CD14-positive monocyte (primary cell): ENCODE measurements at regions not wholly inside any gene's neighbourhood (a gene's known extent, or its start where the extent isn't known, plus 50 kb on each side); places are given as distances from the start of the nearest gene placed in this dataset.

Experiments used
- DNase-seq, 3 donors: peaks; one replicate each; pipeline ENCODE4 v3.0.0-alpha.2; 2011 to 2022
- H2AFZ ChIP-seq: 2 replicates; pipeline ENCODE4 v1.6.0; 2012; ENCODE audit warnings: mild to moderate bottlenecking, low read depth, low read length, inconsistent platforms; ENCODE audit not compliant: insufficient read depth, poor library complexity, severe bottlenecking
- H3K27ac ChIP-seq, 2 donors: 1 replicate in 1 of 2; 2 replicates in 1 of 2; pipeline ENCODE4 v1.5.1; 2012 to 2013; ENCODE audit warnings: low read length in 2 of 2, control low read depth in 1 of 2, inconsistent platforms in 1 of 2, low read depth in 1 of 2, mild to moderate bottlenecking in 1 of 2
- H3K27me3 ChIP-seq, 2 donors: one replicate each; pipeline versions ENCODE4 v1.6.0 to v1.6.1; 2011 to 2013; ENCODE audit warnings: low read length in 2 of 2; ENCODE audit not compliant: control insufficient read depth in 2 of 2, insufficient read depth in 2 of 2
- H3K36me3 ChIP-seq, 2 donors: replicated peaks in 1 of 2; 1 replicate in 1 of 2; 2 replicates in 1 of 2; pipeline versions ENCODE4 v1.5.1 to v1.6.1; 2012 to 2013; ENCODE audit warnings: low read length in 2 of 2, control low read depth in 1 of 2, inconsistent platforms in 1 of 2, mild to moderate bottlenecking in 1 of 2; ENCODE audit not compliant: insufficient read depth in 2 of 2, control insufficient read depth in 1 of 2
- H3K4me1 ChIP-seq, 2 donors: 1 replicate in 1 of 2; 2 replicates in 1 of 2; pipeline versions ENCODE4 v1.5.1 to v1.6.1; 2012 to 2013; ENCODE audit warnings: low read length in 2 of 2, control low read depth in 1 of 2, inconsistent platforms in 1 of 2, mild to moderate bottlenecking in 1 of 2, moderate library complexity in 1 of 2; ENCODE audit not compliant: insufficient read depth in 2 of 2, control insufficient read depth in 1 of 2
- H3K4me2 ChIP-seq: replicated peaks from 2 replicates; pipeline ENCODE3; 2012; ENCODE audit warnings: low read length, moderate library complexity, mild to moderate bottlenecking; ENCODE audit not compliant: poor library complexity, severe bottlenecking; ENCODE audit errors: extremely low read depth
- H3K4me3 ChIP-seq, 3 experiments: fragments of 200-600 bp in 1 of 3; sonication (generic) in 1 of 3; replicated peaks in 1 of 3; 1 replicate in 2 of 3; 2 replicates in 1 of 3; pipeline ENCODE4 v1.5.1; 2011 to 2013; ENCODE audit warnings: low read length in 3 of 3, mild to moderate bottlenecking in 3 of 3, control low read depth in 2 of 3, low read depth in 2 of 3, inconsistent platforms in 1 of 3, moderate library complexity in 1 of 3
- H3K79me2 ChIP-seq: 2 replicates; pipeline ENCODE4 v1.6.0; 2012; ENCODE audit warnings: mild to moderate bottlenecking, control low read depth, inconsistent platforms, low read length, moderate library complexity; ENCODE audit not compliant: insufficient read depth
- H3K9ac ChIP-seq: 2 replicates; pipeline ENCODE4 v1.6.0; 2017; ENCODE audit warnings: low read length, mild to moderate bottlenecking; ENCODE audit not compliant: insufficient read depth, poor library complexity, severe bottlenecking
- H3K9me3 ChIP-seq, 2 donors: replicated peaks in 1 of 2; 1 replicate in 1 of 2; 2 replicates in 1 of 2; pipeline versions ENCODE4 v1.5.1 to v1.6.1; 2012 to 2013; ENCODE audit warnings: low read length in 2 of 2, control low read depth in 1 of 2; ENCODE audit not compliant: control insufficient read depth in 1 of 2, insufficient read depth in 1 of 2
- H4K20me1 ChIP-seq: 2 replicates; pipeline ENCODE4 v1.6.0; 2012; ENCODE audit warnings: mild to moderate bottlenecking, low read length, control low read depth, moderate library complexity; ENCODE audit not compliant: insufficient read depth
- H3K27ac Mint-ChIP-seq, 7 donors: one replicate each; pipeline ENCODE4 v1.8.0; 2020; ENCODE audit warnings: mild to moderate bottlenecking in 7 of 7, mixed read lengths in 7 of 7, moderate library complexity in 6 of 7, inconsistent platforms in 2 of 7
- H3K27me3 Mint-ChIP-seq, 3 donors: one replicate each; pipeline ENCODE4 v1.8.0; 2021 to 2022; ENCODE audit warnings: low read depth in 3 of 3, mild to moderate bottlenecking in 3 of 3, mixed read lengths in 3 of 3, moderate library complexity in 3 of 3, inconsistent platforms in 1 of 3
- H3K36me3 Mint-ChIP-seq, 2 donors: one replicate each; pipeline ENCODE4 v1.8.0; 2020; ENCODE audit warnings: mixed read lengths in 2 of 2, inconsistent platforms in 1 of 2, mild to moderate bottlenecking in 1 of 2
- H3K4me1 Mint-ChIP-seq: one replicate; pipeline ENCODE4 v1.8.0; 2020; ENCODE audit warnings: mild to moderate bottlenecking, mixed read lengths
- H3K4me3 Mint-ChIP-seq, 2 donors: one replicate each; pipeline ENCODE4 v1.8.0; 2020; ENCODE audit warnings: mild to moderate bottlenecking in 2 of 2, mixed read lengths in 2 of 2, moderate library complexity in 1 of 2
- H3K9me3 Mint-ChIP-seq, 7 donors: one replicate each; pipeline ENCODE4 v1.8.0; 2020 to 2022; ENCODE audit warnings: mixed read lengths in 7 of 7, mild to moderate bottlenecking in 6 of 7, moderate library complexity in 6 of 7, inconsistent platforms in 2 of 7
- CTCF ChIP-seq: fragments of 200-600 bp; IDR thresholded peaks from one replicate; pipeline ENCODE4 v1.8.0; 2022; ENCODE audit warnings: antibody characterized with exemption, mild to moderate bottlenecking
- WGBS: methylation state at CpG from one replicate; pipeline ENCODE4 v1.1.5; 2013; ENCODE audit warnings: missing lambda C conversion rate; ENCODE audit not compliant: insufficient coverage; 5-methylcytosine and 5-hydroxymethylcytosine counted together
- intact Hi-C, 2 donors: fragments of 100-400 bp; cut with micrococcal nuclease; formaldehyde crosslinking; loops; one replicate each; pipeline versions ENCODE4 v1.15.0 to v1.15.1; 2023

- no peak for DNase-seq
- Mint-ChIP-seq H3K4me3 (no peak overlapping the region), H3K4me1 (no peaks in the 10 kb centered on the region), H3K36me3 (no peaks in the 10 kb centered on the region), H3K27me3 (peaks cover 7 to 13% (median 10%) of the 10 kb centered on the region in 3 donors), H3K27ac (no peak overlapping the region), H3K9me3 (peaks cover under 1 to 13% (median 6%) of the 10 kb centered on the region in 7 donors)
- Histone ChIP-seq H3K9ac (no peak overlapping the region), H3K36me3 (no peaks in the 10 kb centered on the region), H2AFZ (no peak overlapping the region), H3K4me1 (no peaks in the 10 kb centered on the region), H4K20me1 (no peaks in the 10 kb centered on the region), H3K27ac (no peak overlapping the region), H3K4me2 (no peak overlapping the region), H3K9me3 (peaks cover under 1 to 8% of the 10 kb centered on the region in 2 donors), H3K79me2 (no peaks in the 10 kb centered on the region), H3K27me3 (no peaks in the 10 kb centered on the region), H3K4me3 (no peak overlapping the region)
- intact Hi-C loops = no loop called here
- 88% methylated on average over 23 of the region's 23 CpGs for whole genome bisulfite sequencing
- TF ChIP-seq CTCF = no peak
These were observed 76.4 kb upstream of the BHLHE23 start for GRCh38 chr20:63082939-63083735.

- Mint-ChIP-seq H3K4me3 (no peak overlapping the region), H3K27me3 (peaks cover 7 to 11% (median 7%) of the 10 kb centered on the region in 3 donors), H3K9me3 (peaks cover 5 to 18% (median 11%) of the 10 kb centered on the region in 7 donors), H3K27ac (no peak overlapping the region), H3K36me3 (no peaks in the 10 kb centered on the region), H3K4me1 (no peaks in the 10 kb centered on the region)
- Histone ChIP-seq H3K4me1 (no peaks in the 10 kb centered on the region), H3K9ac (no peak overlapping the region), H2AFZ (no peak overlapping the region), H3K27me3 (no peaks in the 10 kb centered on the region), H3K4me2 (no peak overlapping the region), H3K9me3 (peaks cover 8% of the 10 kb centered on the region in 2 donors), H3K4me3 (no peak overlapping the region), H3K27ac (no peak overlapping the region), H3K36me3 (no peaks in the 10 kb centered on the region), H3K79me2 (no peaks in the 10 kb centered on the region), H4K20me1 (no peaks in the 10 kb centered on the region)
- no peak for TF ChIP-seq CTCF
- intact Hi-C loops = no loop called here
- 24% methylated on average over 5 of the region's 15 CpGs for WGBS
- no peak for DNase-seq
These were observed 75.7 kb upstream of the BHLHE23 start for GRCh38 chr20:63082308-63082938.
